GM19455 (cell line): ENCODE measurements at regions not wholly inside any gene's neighbourhood (a gene's known extent, or its start where the extent isn't known, plus 50 kb on each side); places are given as distances from the start of the nearest gene placed in this dataset.

Source experiments
- ATAC-seq: cut with Tn5 transposase; IDR thresholded peaks from one replicate; pipeline ENCODE4 v1.9.1; 2021; ENCODE audit not compliant: unreplicated experiment

DNA sequence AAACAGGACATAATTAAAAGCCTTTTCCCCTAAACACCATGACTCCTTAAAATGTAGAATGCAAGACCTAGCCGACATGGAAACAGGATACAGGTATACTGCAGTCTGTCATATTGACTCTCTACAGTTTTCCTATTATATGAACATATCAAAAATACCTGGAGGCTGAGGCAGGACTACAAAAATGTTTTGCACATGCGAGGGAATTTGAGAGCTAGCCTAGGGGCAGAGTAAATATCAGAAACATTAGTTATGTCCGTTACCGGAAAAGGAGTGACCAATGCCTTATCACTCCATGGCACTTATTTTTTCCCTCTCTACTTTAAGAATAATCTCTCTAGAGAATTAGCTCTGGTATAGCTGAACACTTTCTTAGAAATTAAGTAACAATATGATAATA lies 732.3 kb downstream of the TUSC7 start:
- ATAC-seq, result no peak

GRCh38 chr3:117442566-117442965 lies 733.0 kb downstream of the TUSC7 start:
- ATAC-seq, result no peak

GRCh38 chr3:117443014-117443413 lies 733.4 kb downstream of the TUSC7 start:
- no peak for ATAC-seq

- no peak for ATAC-seq
Measured at GRCh38 chr3:117444175-117444574, 734.6 kb downstream of the TUSC7 start.

DNA sequence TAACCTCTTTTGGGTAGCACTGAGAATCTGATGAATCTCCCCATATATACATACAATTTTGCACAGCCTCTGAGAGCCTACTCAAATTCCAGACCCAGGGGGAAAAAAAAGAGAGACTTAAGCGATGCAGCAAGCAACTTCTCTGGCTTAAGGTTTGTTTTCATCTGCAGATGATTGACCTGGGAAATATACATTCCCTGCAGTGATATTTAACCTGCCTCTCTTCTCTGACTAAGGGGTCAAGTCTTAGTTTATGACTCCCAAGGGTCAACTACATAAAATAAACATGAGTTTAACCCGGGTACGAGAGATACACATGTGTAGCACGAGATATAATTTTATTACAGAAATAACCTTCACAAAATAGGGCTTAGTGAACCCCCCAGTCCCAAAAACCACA lies 737.8 kb downstream of the TUSC7 start:
- no peak for ATAC-seq

DNA sequence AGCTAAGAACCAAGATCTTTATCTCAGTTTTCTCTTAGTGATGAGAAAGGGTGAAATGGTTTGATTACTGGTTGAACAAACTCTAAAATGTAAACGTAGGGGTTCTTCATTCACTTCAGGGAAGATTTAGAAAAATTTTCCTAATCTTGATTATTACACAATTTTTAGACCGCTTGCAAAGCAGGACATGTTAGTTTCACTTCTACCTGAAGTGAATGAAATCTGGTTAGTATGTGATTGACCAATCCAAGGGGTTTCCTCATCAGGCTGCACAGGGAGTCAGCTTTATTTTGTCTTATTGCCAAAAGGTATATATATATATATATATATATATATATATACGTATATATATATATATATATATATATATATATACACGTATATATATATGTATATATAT lies 740.4 kb downstream of the TUSC7 start:
- ATAC-seq, result no peak

DNA sequence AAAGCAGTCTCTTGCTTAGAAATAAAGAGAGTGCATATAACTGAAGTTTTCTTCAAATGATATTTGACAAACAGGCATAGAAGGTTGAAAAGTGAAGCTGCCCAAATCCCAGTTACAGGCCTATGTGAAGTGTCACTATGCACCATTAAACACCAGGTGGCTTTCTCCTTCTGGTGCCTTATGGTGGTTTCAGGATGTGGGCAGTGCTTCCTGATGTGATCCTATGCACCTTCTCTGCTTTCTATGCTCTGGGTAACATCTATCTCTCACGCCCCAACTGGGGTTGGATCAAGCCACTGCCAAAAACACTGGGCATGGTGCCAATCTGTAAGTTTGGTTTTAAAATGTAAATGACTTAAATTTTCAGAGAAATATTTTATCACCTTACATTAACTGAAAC lies 744.7 kb downstream of the TUSC7 start:
- ATAC-seq, result no peak

DNA sequence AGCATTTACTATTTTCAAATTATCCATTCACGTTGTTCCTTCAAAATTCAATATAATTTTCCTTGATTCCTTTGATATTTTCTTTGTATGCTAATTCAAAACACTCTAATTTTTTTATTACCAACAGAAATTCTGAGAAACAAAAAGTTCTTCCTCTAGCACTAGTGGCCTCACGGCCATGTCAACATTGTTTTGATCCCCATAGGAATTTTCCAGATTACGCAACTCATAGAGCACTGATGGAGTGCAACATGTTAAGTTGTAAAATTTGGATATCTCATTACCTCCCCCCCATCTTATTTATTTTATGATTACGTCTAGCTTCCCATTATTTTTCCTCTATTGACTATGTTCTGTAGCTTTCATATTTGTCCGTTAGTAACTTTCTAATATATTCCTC lies 745.3 kb downstream of the TUSC7 start:
- ATAC-seq, result no peak

DNA sequence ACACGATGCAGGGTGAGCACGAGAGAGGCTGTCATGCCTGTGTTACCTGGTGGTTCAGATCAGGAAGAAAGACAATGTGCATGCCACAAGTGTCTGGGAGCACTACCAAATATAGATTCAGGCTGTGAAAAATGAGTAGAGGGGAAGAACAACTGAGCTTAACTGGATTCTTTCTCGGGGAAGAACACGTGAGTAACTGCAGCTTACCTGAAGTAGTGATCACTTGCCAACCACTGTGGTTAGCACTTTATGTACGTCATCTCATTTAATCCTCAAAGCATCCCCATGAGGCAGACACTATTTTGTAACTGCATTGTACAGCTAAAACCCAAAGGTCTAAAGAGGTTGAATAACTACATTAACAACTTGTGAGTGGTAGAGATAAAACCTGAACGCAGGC lies 746.2 kb downstream of the TUSC7 start:
- no peak for ATAC-seq

- ATAC-seq, result no peak
Measured at GRCh38 chr3:117463276-117464115, 753.9 kb downstream of the TUSC7 start.

- ATAC-seq, result no peak
Measured at GRCh38 chr3:117471831-117472230, 762.3 kb downstream of the TUSC7 start.

GRCh38 chr3:117473981-117474538 lies 764.5 kb downstream of the TUSC7 start:
- ATAC-seq, result no peak

DNA sequence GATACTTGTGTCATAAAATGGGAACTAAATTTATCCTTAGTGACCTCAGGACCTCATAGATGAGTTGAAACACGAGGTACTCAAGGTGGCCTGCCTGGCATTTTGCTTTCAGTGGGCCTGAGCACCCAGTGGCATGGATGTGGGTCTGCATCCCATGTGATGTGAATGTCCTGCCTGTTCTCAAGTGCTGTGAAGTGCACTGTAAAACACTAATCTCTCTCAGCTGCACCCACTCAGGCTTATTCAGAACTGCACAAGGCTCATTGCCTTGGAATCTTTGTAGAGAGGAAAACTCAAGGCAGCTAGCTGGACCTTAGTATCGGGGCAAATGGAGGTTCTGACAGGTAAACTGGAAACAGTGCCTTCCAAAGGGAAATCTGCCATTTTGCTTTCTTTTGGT lies 767.0 kb downstream of the TUSC7 start:
- no peak for ATAC-seq

DNA sequence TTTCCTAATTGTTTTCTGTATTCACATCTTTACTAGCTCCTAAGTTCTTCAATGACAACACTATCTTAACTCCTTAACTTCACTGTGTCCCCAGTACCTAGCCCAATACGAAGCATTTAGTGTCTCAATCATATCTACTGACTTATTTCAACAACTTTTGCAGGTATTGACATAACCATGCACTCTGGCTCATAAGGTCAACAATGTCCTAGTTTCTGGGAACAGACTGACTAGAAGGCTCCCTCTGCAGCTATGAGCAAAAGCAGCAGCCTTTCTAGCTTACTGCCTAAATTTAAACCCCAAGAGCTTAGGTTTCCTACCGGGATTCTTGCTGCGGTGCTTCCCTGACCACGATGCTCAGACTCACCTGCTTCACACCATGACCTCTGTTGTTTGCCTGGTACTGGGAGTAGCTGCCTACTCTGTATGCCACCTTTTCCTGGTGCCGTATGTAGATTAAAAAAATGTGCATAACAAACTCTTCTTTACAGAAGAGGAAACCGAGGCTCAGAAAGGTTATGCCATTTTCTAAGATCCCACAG lies 767.7 kb downstream of the TUSC7 start:
- no peak for ATAC-seq

DNA sequence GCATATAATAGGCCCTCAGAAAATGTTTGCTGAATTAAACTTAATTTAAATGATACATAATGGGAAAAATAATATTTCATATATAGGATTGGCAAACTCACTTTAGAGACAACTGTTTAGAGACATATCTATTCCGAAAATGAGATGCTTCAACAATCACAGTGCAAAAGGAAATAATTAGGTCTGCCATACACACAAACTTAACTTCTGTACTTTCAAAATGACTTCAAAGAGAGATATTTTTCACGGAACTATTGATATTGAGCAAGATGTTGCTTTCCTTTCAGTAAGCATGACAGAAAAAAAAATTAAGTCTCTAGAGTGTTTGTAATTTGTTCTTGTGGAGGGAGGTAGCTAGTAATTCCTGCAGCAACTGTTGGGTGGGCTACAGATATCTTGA lies 769.5 kb downstream of the TUSC7 start:
- ATAC-seq, result peak; percentile 86

- no peak for ATAC-seq
Measured at GRCh38 chr3:117480525-117480924, 770.9 kb downstream of the TUSC7 start.

- no peak for ATAC-seq
Measured at GRCh38 chr3:117480972-117481371, 771.4 kb downstream of the TUSC7 start.

- ATAC-seq, result no peak
Measured at GRCh38 chr3:117483839-117484238, 774.3 kb downstream of the TUSC7 start.

- ATAC-seq, result no peak
Measured at GRCh38 chr3:117485841-117486240, 776.3 kb downstream of the TUSC7 start.

DNA sequence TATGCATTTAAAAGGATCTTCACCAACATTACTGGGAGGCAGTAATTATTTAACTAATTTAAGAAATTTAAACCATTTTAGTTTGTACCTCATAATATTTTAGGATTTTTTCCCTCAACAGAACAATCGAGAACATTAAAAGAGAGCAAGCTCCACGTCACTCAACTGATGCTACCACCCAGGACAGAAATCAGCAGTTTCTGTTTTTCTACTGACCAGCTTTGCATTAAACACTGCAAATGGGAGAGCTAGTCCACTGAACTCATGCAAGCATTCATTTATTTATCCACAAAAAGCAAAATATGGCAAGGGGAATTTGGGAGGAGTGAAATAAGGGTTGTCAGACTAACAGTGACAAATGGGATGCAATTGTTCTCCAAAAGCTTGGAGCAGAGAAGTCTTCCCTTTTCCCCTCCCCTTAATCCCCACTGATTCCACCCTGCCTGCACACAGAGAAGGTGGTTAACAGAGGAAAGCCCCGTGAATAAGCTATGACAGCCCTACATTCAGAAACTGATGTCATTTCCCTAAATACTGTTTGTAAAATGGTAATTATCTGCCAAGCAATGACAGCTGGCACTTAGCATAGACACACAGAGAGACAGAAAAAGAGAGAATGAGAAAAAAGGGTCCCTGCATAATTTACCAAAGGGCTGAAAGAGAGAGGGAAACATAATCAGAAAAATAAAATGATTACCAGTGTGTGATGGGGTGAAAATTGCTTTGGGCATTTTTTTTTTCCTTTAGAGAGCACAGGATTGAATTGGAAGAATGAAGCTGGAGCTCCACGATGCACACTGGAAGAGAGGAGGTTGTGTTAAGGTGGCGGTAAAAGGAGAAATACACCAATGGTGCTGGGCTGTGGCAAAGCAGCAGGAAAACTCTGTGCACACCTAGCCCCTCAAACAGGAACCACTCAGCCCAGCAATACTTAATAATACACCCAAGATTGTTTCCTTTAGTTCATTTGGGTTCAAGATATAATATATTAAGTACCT lies 777.4 kb downstream of the TUSC7 start:
- no peak for ATAC-seq

- ATAC-seq, result no peak
Measured at GRCh38 chr3:117488983-117489382, 779.4 kb downstream of the TUSC7 start.
